CD4-positive, alpha-beta T cell treated with Interleukin-4 for 4 hours (primary cell): ENCODE measurements at regions not wholly inside any gene's neighbourhood (a gene's known extent, or its start where the extent isn't known, plus 50 kb on each side); places are given as distances from the start of the nearest gene placed in this dataset.
"Not testable (repeated sequence)": the region's sequence is repeated elsewhere in the genome, so short reads cannot be mapped to it uniquely, and the experiment has no call there.

ENCODE experiments used
- DNase-seq: peaks from one replicate; pipeline ENCODE4 v3.0.0-alpha.2; 2020

DNA sequence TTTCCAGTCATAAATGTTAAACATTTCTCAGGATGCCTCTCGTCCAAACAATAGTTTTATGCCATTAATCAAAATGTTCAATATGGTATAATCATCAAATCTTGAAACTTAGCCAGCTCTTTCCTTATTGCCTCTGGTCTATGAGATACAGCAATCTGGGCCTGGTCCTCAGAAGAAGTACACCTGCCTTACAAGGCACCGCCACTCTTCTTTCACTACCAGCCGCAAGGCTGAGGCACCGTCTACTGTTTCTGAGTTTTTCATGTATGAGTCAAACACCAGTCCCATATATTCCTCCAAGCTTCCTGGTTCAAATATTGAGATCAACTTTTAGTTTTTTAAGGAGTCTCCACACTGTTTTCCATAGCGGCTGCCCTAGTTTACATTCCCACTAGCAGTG lies 600.6 kb upstream of the FAT3 start:
- no peak for DNase-seq

DNA sequence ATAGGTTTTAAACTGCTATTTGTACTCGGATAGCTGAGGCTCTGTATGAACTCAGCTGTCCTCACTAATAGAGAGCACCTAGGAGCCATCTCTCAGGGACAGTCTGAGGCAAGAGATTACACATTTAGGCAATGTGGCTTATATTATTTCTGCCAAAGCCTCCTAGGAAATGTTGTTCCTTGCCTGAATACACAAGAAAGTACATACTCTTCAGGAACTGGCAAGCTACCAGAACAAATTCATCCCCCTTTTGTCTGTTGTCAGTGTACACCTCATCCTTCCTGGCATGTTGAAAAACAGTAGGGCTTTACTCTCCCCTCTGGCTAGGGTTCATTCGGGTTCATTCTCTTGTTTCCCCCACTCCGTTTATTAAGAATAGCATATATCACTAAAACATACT lies 615.9 kb upstream of the FAT3 start:
- no peak for DNase-seq

DNA sequence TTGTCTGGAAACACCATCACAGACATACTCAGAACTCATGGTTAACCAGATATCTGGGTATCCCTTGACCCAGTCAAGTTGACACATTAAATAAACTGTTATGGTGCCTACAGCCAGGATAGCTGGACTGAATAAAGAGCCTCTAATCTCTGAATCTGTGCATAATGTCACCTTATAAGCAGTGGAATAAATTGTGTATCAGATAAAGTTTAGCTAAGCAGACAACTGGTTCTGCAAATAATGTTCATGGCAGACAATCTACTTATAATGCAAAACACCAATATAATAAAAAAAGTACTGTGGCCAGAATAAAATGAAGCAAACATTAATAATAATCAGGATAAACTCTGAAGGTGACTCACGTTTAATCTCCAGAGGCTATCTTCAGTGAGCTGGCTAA lies 628.5 kb upstream of the FAT3 start:
- no peak for DNase-seq

DNA sequence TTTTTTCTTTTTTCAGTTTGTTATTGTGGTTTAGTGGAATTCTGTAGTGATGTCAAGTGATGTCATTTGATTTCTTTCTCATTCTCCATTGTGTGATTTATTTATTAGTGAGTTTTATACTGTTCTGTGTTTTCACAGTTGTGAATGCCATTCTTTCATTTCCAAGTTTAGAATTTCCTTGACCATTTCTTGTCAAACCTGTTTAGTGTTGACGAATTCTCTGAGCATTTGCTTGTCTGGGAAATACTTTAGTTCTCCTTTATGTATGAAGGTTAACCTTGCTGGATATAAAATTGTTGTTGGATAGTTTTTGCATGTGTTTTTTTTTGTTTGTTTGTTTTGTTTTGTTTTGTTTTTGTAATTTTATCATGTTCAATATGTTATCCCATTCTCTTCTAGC lies 633.6 kb upstream of the FAT3 start:
- DNase-seq = no peak

- no peak for DNase-seq
These were observed 637.5 kb upstream of the FAT3 start for GRCh38 chr11:91587131-91587530.

GRCh38 chr11:91585035-91585801 lies 639.4 kb upstream of the FAT3 start:
- DNase-seq = no peak

DNA sequence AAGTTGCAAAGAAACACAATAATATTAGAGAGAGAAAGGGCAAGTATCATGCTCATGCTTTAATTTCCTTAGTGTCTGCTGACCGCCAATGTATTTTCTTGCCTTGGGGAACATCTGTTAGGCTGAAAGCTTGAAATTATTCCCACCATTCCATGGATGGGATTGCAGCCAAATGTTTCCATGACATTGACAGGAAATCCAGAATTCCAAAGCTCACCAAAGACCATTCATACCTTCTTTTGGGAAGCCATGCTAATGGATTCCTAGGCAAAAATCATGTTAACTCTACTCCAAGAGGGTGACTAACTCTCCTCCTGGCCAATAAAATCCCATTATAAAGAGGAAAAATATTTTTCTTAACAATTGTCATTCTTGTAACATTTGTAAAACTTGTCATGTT lies 661.4 kb upstream of the FAT3 start:
- DNase-seq = no peak

DNA sequence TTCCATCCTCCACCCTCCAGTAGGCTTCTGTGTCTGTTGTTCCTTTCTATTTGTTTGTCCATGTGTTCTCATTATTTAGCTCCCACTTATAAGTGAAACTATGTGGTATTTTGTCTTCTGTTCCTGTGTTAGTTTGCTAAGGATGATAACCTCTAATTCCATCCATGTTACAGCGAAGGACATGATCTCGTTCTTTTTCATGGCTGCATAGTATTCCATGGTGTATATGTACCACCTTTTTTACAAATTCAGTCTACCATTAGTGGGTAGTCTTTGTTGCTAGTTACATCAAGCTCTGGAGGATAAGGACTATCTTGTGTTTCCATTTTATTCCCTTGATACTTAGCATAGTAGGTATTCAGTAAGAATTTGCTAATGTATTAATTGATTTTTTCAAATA lies 664.2 kb upstream of the FAT3 start:
- no peak for DNase-seq

- DNase-seq = no peak
These were observed 686.6 kb upstream of the FAT3 start for GRCh38 chr11:91538065-91538464.

DNA sequence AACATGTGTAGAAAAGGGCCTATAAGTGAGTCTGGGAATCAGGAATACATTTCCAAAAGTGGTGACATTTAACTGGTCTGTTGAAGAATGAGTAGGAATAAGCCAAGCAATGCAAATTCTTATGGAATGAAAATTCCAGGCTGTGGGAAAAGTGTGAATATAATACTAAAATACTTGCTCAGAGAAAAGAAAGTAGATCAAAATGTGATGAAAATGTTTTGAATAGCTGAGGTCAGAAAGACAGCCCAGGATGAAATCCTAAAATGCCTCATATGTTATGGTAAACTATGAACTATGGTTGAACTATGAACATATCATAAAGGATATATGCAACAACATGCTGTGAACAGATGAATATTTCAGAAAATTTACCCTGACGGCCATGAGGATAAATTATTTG lies 688.3 kb upstream of the FAT3 start:
- DNase-seq = no peak

- DNase-seq = no peak
These were observed 695.7 kb upstream of the FAT3 start for GRCh38 chr11:91528965-91529364.

DNA sequence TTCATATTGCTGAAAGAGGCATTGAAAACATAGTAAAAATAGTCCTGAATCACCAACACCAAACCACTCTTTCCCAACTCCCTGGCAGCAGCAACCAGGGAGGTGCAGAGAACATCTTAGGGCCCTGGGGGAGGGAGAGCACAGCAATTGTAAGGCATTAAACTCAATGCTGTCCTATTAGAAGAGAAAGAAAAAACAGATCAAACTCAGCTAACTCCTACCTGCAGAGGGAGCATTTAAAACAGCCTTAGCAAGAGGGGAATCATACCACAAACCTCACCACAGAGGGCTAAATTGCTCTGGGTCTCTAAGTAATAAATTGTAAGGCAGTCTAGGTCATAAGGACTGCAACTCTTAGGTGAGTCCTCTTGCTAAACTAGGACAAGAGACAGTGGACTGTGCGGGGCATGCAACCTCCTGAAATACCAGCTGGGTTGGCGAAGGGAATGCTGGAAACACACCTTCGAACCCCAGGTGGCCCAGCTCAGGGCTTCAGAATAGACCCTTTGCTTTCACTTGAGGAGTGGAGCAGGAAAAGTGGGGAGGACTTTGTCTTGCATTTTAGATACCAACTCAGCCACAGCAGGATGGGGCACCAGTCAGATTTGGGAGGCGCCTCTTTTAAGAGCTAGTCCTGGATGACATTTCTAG lies 697.1 kb upstream of the FAT3 start:
- DNase-seq = no peak

GRCh38 chr11:91513734-91514133 lies 710.9 kb upstream of the FAT3 start:
- DNase-seq = no peak

DNA sequence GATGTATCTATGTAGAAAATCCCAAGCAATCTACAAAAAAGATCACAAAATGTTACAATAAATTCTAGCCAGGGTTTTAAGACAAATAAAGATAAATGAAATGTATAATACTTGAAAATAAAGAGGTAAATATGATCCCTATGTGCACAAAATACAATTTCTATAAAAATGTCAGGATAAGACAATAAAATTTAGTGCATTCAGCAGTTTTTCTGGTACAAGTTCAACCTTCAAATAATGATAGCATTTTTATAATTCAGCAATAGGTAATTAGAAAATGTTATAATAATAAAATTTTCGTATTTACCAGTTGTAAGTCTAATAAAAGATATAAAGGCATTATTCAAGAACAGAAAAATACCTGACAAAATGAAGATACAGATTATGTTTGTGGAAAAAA lies 726.8 kb upstream of the FAT3 start:
- no peak for DNase-seq

DNA sequence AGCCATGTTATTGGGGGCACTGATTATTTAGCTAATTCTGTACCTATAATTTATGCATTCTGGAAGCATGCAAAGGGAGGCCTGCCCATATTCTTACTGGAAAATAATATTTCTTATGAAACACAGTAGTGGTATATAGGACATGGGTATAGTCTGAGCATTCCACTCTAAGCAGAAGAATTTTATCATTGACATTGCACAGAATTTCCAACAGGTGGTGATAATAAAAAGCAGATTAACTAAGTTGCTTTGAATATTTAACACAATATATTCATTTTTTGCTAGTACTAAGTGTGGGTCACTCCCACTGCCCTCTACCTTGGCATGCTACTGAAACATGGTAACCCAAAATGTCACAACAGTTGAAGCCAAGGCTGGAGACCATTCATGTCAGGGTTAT lies 728.8 kb upstream of the FAT3 start:
- DNase-seq = no peak

- no peak for DNase-seq
These were observed 734.6 kb upstream of the FAT3 start for GRCh38 chr11:91489989-91490388.

DNA sequence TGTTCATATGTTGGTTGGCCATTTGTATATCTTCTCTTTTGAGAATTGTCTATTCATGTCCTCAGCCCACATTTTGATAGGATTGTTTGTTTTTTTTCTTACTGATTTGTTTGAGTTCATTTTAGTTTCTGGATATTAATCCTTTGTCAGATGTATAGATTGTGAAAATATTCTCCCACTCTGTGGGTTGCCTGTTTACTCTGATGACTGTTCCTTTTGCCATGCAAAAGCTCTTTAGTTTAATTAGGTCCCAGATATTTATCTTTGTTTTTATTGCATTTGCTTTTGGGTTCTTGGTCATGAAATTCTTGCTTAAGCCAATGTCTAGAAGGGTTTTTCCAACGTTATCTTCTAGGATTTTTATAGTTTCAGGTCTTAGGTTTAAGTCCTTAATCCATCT lies 740.7 kb upstream of the FAT3 start:
- not testable (repeated sequence) for DNase-seq

- not testable (repeated sequence) for DNase-seq
These were observed 742.7 kb upstream of the FAT3 start for GRCh38 chr11:91481875-91482274.

DNA sequence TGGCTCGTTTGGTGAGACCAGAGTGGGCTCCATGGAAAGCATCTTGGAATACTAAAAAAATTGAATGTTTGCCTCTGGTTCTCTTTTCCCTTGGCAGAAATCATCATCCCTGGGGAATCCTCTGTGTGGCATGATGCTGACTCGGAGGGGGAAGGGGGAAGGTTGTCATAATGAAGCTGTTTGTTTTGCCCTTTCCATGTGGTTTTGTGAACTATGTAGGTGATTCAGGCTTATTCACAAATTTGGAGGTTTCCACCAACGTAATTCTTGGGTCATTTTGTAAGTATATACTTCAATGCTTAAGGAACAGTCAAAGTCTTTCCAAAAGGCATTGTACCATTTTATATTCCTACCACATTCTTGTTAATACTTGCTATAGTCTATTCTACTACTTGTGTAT lies 754.0 kb upstream of the FAT3 start:
- DNase-seq = no peak

DNA sequence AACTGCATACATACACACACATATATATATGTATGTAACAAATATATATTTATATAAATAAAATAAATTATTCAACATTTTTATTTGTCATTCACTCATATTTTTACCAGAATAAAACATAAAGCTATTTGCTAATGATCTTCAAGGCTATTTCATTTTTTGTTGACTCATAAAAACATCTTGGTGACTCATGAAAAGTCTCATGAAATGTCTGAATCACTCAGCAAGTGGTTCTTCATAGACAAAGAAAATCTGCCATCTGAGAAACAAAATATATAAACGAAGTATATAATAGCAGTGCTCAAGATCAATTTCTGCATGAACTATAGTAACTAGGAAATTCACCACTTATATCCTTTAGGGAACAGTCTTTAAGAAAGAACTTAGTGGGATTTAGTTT lies 764.8 kb upstream of the FAT3 start:
- no peak for DNase-seq

GRCh38 chr11:91446267-91446666 lies 778.4 kb upstream of the FAT3 start:
- no peak for DNase-seq

DNA sequence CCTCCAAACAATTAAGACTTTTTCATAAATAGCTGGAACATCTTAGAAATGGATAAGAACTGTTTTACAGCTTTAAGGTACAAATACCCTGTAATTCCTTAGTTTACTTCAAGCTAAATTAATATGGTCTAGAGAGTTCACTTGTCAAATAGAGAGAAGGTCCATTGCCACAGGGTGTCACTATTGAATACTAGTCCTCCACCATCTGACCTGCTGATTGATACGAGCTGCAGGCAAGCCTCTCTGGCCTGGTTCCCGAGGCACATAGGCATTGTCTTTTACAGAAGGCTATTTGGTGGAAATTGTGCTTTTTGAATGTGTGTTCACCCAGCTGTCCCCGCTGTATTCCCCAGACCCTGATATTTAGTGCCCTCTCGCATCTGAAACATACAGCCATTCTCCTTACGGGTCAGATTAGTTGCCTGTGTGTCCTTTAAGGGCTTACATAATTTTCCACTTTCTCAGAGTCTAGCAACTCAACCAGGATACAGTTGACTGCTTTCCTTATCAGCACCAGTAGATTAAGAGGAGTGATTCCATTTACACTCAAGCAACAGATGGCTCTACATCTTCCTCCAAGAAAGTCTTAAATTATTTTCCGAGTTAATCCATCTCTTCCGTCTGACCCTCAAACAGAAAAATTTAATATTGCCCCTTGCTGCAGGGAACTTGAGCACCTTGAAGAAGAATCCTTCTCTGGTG lies 788.8 kb upstream of the FAT3 start:
- no peak for DNase-seq

DNA sequence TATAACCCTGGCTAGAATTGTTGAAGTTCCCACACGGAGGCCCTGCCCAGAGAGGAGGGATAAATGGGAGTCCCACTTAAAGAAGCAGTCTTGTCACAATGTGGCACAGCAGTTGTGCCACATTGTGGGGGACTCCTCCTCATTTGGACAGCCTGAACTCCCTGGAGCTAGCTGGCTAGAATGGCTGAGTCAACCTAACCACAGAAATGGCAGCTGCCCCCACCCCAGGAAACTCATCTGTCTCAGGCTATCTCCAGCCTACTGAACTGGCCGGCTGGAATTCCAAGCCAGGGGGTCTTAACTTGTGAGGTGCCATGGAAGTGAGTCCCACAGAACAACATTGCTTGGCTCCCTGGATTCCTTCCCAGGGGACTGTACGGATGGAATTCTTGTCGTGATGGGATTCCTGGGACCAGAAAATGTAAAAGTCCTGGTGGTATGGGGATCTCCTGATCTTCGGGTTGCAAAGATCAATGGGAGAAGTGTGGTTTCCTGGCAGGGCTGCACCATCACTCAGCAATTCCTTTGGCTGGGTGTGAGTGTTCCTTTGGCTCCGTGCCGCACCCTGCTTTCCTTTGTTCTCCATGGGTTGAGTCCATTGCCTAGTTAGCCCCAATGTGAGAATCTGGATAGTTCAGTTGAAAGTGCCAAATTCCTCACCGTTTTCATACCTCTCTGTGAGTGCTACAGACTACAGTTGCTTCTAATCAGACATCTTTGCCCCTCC lies 791.2 kb upstream of the FAT3 start:
- DNase-seq = no peak

GRCh38 chr11:91421641-91422040 lies 803.0 kb upstream of the FAT3 start:
- DNase-seq = no peak
